ENCODE measurements at regions not wholly inside any gene's neighbourhood (a gene's known extent, or its start where the extent isn't known, plus 50 kb on each side); places are given as distances from the start of the nearest gene placed in this dataset.

DNA sequence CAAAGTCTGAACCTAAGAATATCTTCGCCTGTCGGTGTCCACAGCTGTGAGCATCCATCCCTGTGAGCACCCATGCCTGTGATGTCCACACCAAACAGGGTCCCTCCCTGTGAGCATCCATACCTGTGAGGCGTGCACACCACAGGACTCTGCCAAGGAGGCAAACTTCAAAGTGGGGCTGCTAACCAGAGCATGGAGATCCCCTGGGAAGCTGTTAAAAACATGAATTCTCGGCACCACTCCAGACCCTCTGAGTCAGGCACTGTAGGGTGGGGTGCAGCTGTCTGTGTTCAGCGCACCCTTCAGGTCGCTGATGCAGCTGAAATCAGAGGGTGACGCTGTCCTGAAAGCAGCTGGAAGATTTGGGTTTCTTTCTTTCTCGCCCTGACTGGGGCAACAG, 85.4 kb upstream of the NXT1 start:
- FAIRE-seq (no peak), ATAC-seq (no peak), DNase-seq (ENCODE audit: low read depth in 1 of 2, low spot score in 1 of 2) (no peak)
- TF ChIP-seq NPAS2 (CRISPR knock-in tag; IDR thresholded peaks at IDR 0.05; ENCODE audit: borderline replicate concordance) (no peak), TP53 (CRISPR knock-in tag; IDR thresholded peaks at IDR 0.05) (no peak), RAD21 (conservative IDR thresholded peaks at IDR 0.05 in 1 of 2, IDR thresholded peaks at IDR 0.05 in 1 of 2) (no peak), MAFK (IDR thresholded peaks at IDR 0.05; ENCODE audit: partially characterized antibody) (no peak), KDM5A (IDR thresholded peaks at IDR 0.05) (no peak), PHF8 (IDR thresholded peaks at IDR 0.05; ENCODE audit: borderline replicate concordance, low read depth) (no peak), ZFP36 (IDR thresholded peaks at IDR 0.05; ENCODE audit: borderline replicate concordance, partially characterized antibody) (no peak)
- TF ChIP-seq, protein P1, sequence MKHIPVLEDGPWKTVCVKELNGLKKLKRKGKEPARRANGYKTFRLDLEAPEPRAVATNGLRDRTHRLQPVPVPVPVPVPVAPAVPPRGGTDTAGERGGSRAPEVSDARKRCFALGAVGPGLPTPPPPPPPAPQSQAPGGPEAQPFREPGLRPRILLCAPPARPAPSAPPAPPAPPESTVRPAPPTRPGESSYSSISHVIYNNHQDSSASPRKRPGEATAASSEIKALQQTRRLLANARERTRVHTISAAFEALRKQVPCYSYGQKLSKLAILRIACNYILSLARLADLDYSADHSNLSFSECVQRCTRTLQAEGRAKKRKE (CRISPR knock-in tag; IDR thresholded peaks at IDR 0.05; ENCODE audit: low read depth) = no peak
- WGBS (ENCODE audit: missing lambda C conversion rate) = 74% methylated on average over 8 of the region's 8 CpGs
- POLR2A ChIA-PET = no interaction called here
- CTCF ChIA-PET = interaction anchor here (1.1 to 2.4 kb wide), 2 partner anchors 20 to 24 kb away, joined by 3 to 15 read pairs; no protein-coding TSS in a partner anchor
- Histone ChIP-seq H3K4me1 (peaks cover 25% of the 10 kb centered on the region), H3K4me3 (no peak overlapping the region), H3K4me2 (no peak overlapping the region), H3K9me3 (peaks cover 6% of the 10 kb centered on the region; the same call in 2 of the 3 replicates), H3K27ac (no peak overlapping the region)

DNA sequence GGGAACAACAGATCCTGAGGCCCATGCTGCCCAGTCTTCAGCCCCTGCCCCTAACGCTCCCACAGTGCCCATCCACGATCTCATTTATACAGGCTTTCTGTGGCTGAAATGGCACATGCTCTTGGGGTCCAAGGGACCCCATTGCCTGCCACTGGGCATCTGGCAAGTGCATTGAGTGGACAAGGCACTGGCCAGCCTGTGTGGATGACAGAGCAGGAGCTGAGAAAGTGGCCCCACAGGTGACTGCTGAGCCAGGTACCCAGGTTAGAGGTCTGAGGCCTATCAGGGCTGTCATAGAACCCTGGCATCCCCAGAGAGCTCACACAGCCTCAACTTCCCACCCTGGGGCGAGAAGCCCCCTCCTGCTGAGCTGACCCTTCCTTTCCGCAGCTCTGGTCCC, 86.0 kb upstream of the NXT1 start:
- Histone ChIP-seq H3K4me2 (no peak overlapping the region), H3K9me3 (peaks cover 6% of the 10 kb centered on the region; the same call in 2 of the 3 replicates), H3K4me3 (no peak overlapping the region), H3K27ac (no peak overlapping the region), H3K4me1 (peaks cover 21% of the 10 kb centered on the region; the same call in 1 of the 3 replicates)
- WGBS (ENCODE audit: missing lambda C conversion rate) = 40% methylated on average over 4 of the region's 4 CpGs
- ATAC-seq (no peak), DNase-seq (ENCODE audit: low read depth in 1 of 2, low spot score in 1 of 2) (no peak), FAIRE-seq (no peak)
- POLR2A ChIA-PET = no interaction called here
- CTCF ChIA-PET = interaction anchor here (0.6 to 2.4 kb wide), 4 partner anchors 19 to 573 kb away, joined by 3 to 15 read pairs (median 4); no protein-coding TSS in a partner anchor
- no peak for TF ChIP-seq PHF8 (IDR thresholded peaks at IDR 0.05; ENCODE audit: borderline replicate concordance, low read depth)
- no peak for TF ChIP-seq SMC3 (IDR thresholded peaks at IDR 0.05)
- TF ChIP-seq NFE2L2 (conservative IDR thresholded peaks at IDR 0.05; ENCODE audit: low read length) = no peak
- no peak for TF ChIP-seq EP300 (IDR thresholded peaks at IDR 0.05)
- no peak for TF ChIP-seq HOXA7 (CRISPR knock-in tag; IDR thresholded peaks at IDR 0.05)
- TF ChIP-seq HOXB13 (CRISPR knock-in tag; IDR thresholded peaks at IDR 0.05; ENCODE audit: low read depth) = no peak
- TF ChIP-seq RFX5 (IDR thresholded peaks at IDR 0.05) = no peak
- TF ChIP-seq, protein P2, sequence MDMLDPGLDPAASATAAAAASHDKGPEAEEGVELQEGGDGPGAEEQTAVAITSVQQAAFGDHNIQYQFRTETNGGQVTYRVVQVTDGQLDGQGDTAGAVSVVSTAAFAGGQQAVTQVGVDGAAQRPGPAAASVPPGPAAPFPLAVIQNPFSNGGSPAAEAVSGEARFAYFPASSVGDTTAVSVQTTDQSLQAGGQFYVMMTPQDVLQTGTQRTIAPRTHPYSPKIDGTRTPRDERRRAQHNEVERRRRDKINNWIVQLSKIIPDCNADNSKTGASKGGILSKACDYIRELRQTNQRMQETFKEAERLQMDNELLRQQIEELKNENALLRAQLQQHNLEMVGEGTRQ (IDR thresholded peaks at IDR 0.05) = no peak
- TF ChIP-seq EHMT2 (IDR thresholded peaks at IDR 0.05; ENCODE audit: low read depth) = no peak
- TF ChIP-seq CEBPB (IDR thresholded peaks at IDR 0.05) = no peak
- TF ChIP-seq, protein P3, sequence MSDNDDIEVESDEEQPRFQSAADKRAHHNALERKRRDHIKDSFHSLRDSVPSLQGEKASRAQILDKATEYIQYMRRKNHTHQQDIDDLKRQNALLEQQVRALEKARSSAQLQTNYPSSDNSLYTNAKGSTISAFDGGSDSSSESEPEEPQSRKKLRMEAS (IDR thresholded peaks at IDR 0.05) = no peak
- TF ChIP-seq, protein P4, sequence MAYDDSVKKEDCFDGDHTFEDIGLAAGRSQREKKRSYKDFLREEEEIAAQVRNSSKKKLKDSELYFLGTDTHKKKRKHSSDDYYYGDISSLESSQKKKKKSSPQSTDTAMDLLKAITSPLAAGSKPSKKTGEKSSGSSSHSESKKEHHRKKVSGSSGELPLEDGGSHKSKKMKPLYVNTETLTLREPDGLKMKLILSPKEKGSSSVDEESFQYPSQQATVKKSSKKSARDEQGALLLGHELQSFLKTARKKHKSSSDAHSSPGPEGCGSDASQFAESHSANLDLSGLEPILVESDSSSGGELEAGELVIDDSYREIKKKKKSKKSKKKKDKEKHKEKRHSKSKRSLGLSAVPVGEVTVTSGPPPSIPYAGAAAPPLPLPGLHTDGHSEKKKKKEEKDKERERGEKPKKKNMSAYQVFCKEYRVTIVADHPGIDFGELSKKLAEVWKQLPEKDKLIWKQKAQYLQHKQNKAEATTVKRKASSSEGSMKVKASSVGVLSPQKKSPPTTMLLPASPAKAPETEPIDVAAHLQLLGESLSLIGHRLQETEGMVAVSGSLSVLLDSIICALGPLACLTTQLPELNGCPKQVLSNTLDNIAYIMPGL (CRISPR knock-in tag; IDR thresholded peaks at IDR 0.05; ENCODE audit: borderline replicate concordance) = no peak
- no peak for TF ChIP-seq ZFP36 (IDR thresholded peaks at IDR 0.05; ENCODE audit: borderline replicate concordance, partially characterized antibody)
- no peak for TF ChIP-seq RCOR1 (IDR thresholded peaks at IDR 0.05; ENCODE audit: low read depth, low read length)
- TF ChIP-seq ZSCAN20 (CRISPR knock-in tag; IDR thresholded peaks at IDR 0.05) = no peak
- TF ChIP-seq, protein P1 (CRISPR knock-in tag; IDR thresholded peaks at IDR 0.05; ENCODE audit: low read depth) = no peak
- no peak for TF ChIP-seq MAFK (IDR thresholded peaks at IDR 0.05; ENCODE audit: partially characterized antibody)
